RKO (cell line): ENCODE measurements at regions not wholly inside any gene's neighbourhood (a gene's known extent, or its start where the extent isn't known, plus 50 kb on each side); places are given as distances from the start of the nearest gene placed in this dataset.
"Not testable (repeated sequence)": the region's sequence is repeated elsewhere in the genome, so short reads cannot be mapped to it uniquely, and the experiment has no call there.

ENCODE experiments used
- DNase-seq: peaks from one replicate; pipeline ENCODE4 v3.0.0-alpha.2; 2016; ENCODE audit warnings: low spot score

DNA sequence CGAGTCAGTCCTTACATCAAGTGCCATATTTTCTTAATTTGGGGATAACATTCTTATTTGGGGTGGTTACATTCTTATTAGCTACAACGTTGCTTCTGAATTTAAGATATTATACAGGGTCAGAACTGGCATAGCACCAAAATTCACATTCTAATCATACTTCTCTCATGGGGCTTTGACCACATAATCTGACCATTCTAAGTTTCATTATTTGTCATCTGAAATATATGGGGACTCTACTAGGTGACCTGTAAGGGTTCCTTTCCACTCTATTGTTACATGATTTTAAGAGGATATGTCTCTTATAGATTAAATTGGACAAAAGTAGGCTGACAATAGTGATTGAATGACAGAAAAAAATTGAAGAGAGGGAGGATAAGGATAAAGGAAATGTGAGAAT, 536.5 kb downstream of the KCTD12 start:
- DNase-seq, result no peak

- DNase-seq, result no peak
Observed at GRCh38 chr13:76339649-76340048, 546.6 kb downstream of the KCTD12 start.

- DNase-seq, result no peak
Observed at GRCh38 chr13:76338003-76338402, 548.2 kb downstream of the KCTD12 start.

DNA sequence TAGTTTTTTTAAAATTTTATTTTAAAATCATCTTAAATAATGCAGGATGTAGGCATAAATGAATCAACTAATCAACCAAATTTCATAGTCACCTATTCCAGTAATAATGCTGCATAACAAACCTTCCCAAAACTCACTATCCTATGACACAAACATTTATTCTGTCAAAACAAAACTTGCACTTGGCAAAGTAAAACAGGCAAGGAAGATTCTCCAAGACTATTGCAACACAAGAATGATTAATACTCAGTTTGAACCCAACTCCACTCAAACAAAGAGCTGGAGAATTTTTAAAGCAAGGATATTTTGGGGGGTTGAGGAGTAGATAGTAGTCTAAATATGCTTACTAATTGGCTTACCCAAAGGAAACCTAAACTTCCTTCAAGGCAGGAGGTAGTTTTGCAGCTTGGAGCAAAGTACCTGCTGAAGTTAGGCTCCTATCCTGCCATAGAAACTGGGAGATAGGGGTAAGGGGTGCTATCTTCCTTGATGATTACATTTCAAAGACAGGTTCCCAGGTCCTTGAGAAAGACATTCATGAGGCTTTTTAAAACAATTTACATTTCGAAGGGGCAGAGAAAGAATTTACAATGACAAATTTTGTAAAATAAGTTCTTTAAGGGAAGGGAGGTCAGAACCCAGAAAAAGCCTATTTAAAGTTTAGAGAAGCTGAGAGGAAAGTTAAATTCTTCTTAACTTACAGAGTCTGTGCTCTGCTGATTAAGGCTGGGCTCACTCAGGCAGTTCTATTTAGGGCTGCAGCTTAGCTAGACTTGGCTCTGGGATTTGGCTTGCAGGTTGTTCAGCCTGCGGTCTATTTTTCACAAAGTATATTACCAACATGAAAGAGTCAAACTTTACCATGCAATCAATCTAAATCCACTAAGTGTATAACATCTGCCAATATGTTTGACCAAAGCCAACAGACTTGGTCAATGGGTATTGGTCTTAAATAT, 549.0 kb downstream of the KCTD12 start:
- DNase-seq, result no peak

- DNase-seq, result no peak
Observed at GRCh38 chr13:76335463-76335862, 550.7 kb downstream of the KCTD12 start.

- no peak for DNase-seq
Observed at GRCh38 chr13:76331943-76332712, 554.1 kb downstream of the KCTD12 start.

- DNase-seq, result no peak
Observed at GRCh38 chr13:76330761-76331160, 555.4 kb downstream of the KCTD12 start.

DNA sequence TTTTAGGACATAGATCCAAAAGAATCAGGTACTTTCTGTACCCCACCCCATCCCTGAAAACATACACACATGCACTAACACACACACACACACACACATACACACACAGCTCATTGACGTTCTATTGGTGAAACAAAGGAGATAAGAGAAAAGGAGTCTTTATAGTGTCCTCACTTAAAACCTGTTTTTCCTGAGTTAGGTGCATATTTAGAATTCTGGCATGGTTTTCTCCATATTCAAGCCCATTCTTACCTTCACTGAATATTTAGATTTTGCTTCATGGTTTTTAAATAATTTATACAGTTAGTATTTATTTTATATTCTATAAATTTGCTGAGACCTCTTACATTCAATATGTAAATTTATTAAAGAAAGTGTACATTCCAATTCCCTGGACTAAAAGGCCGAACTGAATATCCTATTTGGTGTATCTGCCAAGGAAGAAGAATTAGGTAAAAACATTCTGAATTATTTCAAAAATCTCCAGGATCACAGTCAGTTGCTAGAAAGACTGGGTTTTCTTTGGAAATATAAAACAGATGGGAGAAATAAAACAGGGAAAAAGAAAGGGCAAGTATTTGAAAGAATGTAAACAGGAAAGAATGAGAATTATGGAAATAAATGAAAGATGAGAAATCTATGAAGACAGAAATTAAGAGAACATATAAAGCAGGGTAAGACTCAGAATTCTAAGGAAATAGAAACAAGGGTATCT, 556.2 kb downstream of the KCTD12 start:
- no peak for DNase-seq

DNA sequence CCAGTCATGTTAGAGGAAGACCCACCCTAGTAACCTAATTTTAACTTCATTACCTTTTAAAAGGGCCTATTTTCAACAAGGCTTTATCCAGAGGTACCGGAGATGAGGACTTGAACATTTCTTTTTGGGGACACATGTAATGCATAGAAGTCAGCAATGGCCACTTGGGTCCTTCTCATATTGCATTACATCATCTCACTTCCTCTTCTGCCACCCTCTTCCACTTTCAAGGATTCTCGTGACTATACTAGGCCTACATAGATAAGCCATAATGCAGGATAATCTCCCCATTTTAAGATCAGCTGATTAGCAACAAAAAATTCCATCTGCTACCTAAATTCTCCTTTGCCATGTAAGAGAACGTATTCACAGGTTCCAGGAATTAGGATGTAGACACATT, 557.2 kb downstream of the KCTD12 start:
- DNase-seq, result no peak

GRCh38 chr13:76326343-76326742, 559.9 kb downstream of the KCTD12 start:
- DNase-seq, result no peak

GRCh38 chr13:76319921-76320320, 566.3 kb downstream of the KCTD12 start:
- no peak for DNase-seq

DNA sequence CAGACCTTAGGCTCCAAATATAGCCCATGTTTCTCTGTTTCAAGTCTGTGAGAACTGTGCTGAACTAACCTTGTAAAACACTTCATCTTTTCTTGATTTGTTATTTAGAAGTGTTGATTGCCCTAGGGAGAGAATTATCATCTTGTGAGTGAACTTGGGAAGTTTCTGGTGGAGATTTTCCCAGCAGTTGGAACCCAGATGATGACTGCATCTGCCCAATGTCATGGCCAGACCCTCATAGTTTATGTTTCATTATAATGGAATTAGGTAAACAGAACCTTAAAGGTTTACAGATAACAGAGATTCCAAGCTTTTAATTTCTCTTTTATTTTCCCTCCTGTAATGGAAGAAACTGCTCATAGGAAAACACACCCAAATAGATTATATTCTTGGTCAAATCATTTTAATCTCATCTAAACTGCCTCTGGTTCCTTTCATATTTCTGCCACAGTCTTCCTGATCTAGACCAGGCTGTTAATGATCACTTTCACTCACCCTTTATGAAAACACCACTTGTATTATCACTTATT, 569.1 kb downstream of the KCTD12 start:
- DNase-seq, result no peak

DNA sequence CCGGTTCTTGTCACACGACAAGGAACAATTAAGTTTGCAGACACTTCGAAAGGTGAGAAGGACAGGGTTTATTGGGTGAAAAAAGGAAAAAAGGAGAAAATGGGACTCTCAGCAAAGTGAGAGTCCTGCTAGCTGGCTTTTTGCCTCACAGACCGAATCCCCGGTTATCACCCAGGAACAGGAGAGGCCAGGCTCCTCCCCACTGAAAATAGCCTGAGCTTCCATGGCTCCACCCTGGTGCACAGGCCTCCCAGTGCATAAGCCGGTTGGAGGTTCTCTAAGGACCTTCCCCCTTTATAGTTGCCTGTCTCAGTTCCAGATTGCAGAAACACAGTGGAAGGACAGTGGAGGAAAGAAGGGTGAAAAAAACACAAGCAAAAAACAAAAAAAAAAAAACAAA, 571.7 kb downstream of the KCTD12 start:
- no peak for DNase-seq

- no peak for DNase-seq
Observed at GRCh38 chr13:76307142-76307541, 579.1 kb downstream of the KCTD12 start.

DNA sequence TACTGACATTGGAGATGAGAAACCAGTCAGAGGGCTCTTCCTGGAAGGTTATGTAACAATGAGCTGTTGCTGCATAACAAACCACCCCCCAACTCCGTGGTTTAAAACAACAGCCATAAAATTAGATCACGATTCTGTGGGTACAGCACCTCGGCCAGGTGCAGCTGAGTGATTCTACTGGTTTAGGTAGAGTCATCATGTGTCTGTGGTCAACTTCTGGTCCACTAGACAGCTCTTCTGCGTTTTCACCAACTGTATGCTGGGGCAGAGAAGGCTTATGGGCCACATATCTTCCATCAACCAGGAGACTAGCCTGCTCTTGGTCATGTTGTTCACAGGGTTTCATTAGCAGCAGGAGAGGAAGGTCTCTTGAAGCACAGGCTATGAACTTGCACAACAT, 585.5 kb downstream of the KCTD12 start:
- no peak for DNase-seq

DNA sequence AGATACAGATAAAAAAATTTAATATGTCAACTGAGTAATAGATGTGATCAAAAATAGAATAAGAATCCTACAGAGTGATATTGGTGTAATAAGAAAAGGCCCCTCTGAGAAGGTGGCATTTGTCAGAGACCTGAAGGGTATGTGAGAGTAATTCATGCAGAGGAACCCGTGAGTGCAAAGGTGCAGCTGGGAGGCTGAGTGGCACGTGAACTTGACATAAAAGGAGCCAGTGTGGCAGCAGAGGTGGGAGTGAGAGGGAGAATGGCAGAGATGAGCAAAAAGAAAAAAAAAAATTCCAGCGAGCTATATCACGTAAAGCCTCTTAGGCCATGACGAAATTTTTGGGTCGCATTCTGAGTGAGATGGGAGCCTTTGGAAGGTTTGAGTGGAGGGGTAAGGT, 588.9 kb downstream of the KCTD12 start:
- DNase-seq, result no peak

- no peak for DNase-seq
Observed at GRCh38 chr13:76296751-76297150, 589.5 kb downstream of the KCTD12 start.

DNA sequence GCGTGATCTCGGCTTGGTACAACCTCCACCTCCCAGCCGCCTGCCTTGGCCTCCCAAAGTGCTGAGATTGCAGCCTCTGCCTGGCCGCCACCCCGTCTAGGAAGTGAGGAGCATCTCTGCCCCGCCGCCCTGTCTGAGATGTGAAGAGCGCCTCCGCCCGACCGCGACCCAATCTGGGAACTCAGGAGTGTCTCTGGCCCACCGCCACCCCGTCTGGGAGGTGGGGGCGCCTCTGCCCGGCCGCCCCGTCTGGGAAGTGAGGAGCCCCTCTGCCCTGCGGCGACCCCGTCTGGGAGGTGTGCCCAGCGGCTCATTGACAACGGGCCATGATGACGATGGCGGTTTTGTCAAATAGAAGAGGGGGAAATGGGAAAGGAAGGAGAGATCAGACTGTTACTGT, 591.2 kb downstream of the KCTD12 start:
- DNase-seq, result not testable (repeated sequence)

GRCh38 chr13:76293751-76294150, 592.5 kb downstream of the KCTD12 start:
- no peak for DNase-seq

GRCh38 chr13:76293346-76293745, 592.9 kb downstream of the KCTD12 start:
- DNase-seq, result no peak

DNA sequence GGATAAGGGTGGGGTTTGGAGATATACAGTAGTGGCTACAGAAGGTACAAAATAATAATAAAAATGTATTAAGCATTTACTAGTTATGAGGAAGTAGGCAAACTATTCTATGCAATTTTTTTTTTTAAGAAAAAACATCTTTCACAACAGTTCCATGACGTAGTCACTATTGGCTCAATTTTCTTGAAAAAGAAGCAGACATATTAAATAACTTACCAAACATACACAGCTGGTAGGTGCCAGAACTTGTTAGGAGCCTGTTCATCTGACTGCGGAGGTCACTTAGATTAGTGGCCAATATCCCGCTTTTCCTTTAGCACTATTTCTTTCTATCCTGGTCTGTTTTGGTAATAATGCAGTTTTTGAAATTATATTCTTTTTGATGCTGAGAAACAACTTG, 593.5 kb downstream of the KCTD12 start:
- no peak for DNase-seq

DNA sequence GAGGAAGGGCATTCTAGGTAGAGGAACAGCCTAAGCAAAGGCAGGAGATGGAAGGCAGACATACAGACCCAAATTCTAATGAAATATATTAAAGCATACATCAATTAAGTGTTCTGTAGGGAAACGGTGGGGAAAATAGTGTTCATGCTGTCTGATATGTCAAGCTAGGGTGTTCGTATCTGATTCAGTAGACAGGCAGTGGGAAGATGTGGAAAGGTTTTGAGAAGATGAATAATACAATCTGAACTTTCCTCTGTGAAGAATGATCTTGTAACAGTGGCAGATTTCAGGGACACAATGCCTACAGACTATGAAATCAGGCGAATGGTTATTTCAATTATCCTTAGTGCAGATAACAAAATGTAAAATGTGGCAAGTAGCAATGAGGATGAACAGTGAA, 594.2 kb downstream of the KCTD12 start:
- no peak for DNase-seq
